PC-3 (cell line): ENCODE measurements at regions not wholly inside any gene's neighbourhood (a gene's known extent, or its start where the extent isn't known, plus 50 kb on each side); places are given as distances from the start of the nearest gene placed in this dataset.

Experiments used
- EZH2 ChIP-seq: fragments of 300-600 bp; sonication (generic); IDR thresholded peaks from one replicate; pipeline ENCODE4 v1.6.1; 2017; ENCODE audit warnings: antibody characterized with exemption, mild to moderate bottlenecking, low read length; ENCODE audit not compliant: unreplicated experiment
- EZH2phosphoT487 ChIP-seq: fragments of 300-600 bp; sonication (generic); IDR thresholded peaks from 2 replicates; pipeline ENCODE4 v1.6.1; 2018; ENCODE audit warnings: mild to moderate bottlenecking, antibody characterized with exemption, low read length, borderline replicate concordance
- TF ChIP-seq, protein P1 (sequence below): fragments of 300-600 bp; sonication (generic); conservative IDR thresholded peaks from 2 replicates; pipeline ENCODE4 v1.5.1; 2017; ENCODE audit warnings: antibody characterized with exemption, low read depth, mild to moderate bottlenecking, low read length

DNA sequence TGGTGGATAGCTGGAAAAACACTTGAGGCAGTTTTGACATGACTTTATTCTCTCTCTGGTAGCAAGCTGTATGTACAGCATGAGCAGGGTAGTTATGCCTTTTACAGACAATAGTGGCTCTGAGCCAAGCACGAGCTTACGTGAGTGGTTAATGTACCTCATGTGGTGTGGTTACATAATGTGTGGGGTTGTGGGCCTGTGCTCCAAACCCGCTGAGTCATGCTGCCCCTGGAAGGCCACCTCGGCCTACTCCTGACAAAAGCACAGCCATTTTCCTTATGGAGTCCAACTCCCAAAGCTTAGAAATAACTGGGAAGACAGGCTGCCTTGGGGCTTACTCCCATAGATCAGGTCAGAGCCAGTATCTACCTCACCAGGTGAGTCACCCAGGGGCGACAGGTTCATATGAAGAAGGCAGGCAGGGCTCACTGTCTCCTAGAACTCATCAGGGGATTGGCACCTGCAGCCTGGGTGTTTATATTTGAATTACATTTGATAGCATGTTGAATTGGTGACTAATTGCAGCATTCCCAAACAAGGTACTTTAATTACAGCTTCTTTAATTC is 404.5 kb downstream of the ADRA2A start:
- TF ChIP-seq, protein P1, sequence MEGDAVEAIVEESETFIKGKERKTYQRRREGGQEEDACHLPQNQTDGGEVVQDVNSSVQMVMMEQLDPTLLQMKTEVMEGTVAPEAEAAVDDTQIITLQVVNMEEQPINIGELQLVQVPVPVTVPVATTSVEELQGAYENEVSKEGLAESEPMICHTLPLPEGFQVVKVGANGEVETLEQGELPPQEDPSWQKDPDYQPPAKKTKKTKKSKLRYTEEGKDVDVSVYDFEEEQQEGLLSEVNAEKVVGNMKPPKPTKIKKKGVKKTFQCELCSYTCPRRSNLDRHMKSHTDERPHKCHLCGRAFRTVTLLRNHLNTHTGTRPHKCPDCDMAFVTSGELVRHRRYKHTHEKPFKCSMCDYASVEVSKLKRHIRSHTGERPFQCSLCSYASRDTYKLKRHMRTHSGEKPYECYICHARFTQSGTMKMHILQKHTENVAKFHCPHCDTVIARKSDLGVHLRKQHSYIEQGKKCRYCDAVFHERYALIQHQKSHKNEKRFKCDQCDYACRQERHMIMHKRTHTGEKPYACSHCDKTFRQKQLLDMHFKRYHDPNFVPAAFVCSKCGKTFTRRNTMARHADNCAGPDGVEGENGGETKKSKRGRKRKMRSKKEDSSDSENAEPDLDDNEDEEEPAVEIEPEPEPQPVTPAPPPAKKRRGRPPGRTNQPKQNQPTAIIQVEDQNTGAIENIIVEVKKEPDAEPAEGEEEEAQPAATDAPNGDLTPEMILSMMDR: no peak
- TF ChIP-seq EZH2: no peak
- TF ChIP-seq EZH2phosphoT487: no peak
